HEK293T (cell line): ENCODE measurements at regions not wholly inside any gene's neighbourhood (a gene's known extent, or its start where the extent isn't known, plus 50 kb on each side); places are given as distances from the start of the nearest gene placed in this dataset.

Experiments used
- CTCF ChIA-PET: fragments of 350-600 bp; formaldehyde crosslinking; extraction: SDS; loops from one replicate; lab custom pipeline; 2021; ENCODE audit warnings: antibody characterized with exemption, inconsistent platforms; lab: Yijun Ruan, JAX
- POLR2A ChIA-PET: fragments of 350-600 bp; formaldehyde crosslinking; extraction: SDS; loops from one replicate; lab custom pipeline; 2020; ENCODE audit warnings: antibody characterized with exemption, inconsistent platforms; lab: Yijun Ruan, JAX
- DNase-seq: peaks from one replicate; pipeline ENCODE4 v3.0.0; 2012; ENCODE audit warnings: mixed read lengths; ENCODE audit errors: extremely low spot score
- ARNT ChIP-seq: fragments of 450-650 bp; IDR thresholded peaks from 2 replicates; pipeline ENCODE4 v1.6.1; 2017; ENCODE audit warnings: mild to moderate bottlenecking
- BHLHE40 ChIP-seq: fragments of 450-650 bp; IDR thresholded peaks from 2 replicates; pipeline ENCODE4 v1.6.1; 2016; ENCODE audit warnings: mild to moderate bottlenecking, moderate library complexity, borderline replicate concordance
- CTBP1 ChIP-seq: fragments of 450-650 bp; IDR thresholded peaks from 2 replicates; pipeline ENCODE4 v1.6.1; 2016; ENCODE audit warnings: borderline replicate concordance
- ELF4 ChIP-seq: fragments of 450-650 bp; IDR thresholded peaks from 2 replicates; pipeline ENCODE4 v1.6.1; 2017; ENCODE audit warnings: antibody characterized with exemption
- FOXA1 ChIP-seq: fragments of 450-650 bp; IDR thresholded peaks from 2 replicates; pipeline ENCODE4 v1.6.1; 2016; ENCODE audit warnings: mild to moderate bottlenecking
- FOXK2 ChIP-seq: fragments of 450-650 bp; IDR thresholded peaks from 2 replicates; pipeline ENCODE4 v1.6.1; 2016; ENCODE audit warnings: mild to moderate bottlenecking
- FOXM1 ChIP-seq: fragments of 450-650 bp; IDR thresholded peaks from 2 replicates; pipeline ENCODE4 v1.6.1; 2017; ENCODE audit warnings: mild to moderate bottlenecking, borderline replicate concordance
- HDGF ChIP-seq: fragments of 450-650 bp; IDR thresholded peaks from 2 replicates; pipeline ENCODE4 v1.6.1; 2017; ENCODE audit warnings: antibody characterized with exemption, borderline replicate concordance
- L3MBTL2 ChIP-seq: fragments of 450-650 bp; conservative IDR thresholded peaks from 2 replicates; pipeline ENCODE4 v1.6.1; 2016; ENCODE audit warnings: mild to moderate bottlenecking
- LEF1 ChIP-seq: fragments of 450-650 bp; IDR thresholded peaks from 2 replicates; pipeline ENCODE4 v1.6.1; 2017; ENCODE audit warnings: mild to moderate bottlenecking, borderline replicate concordance
- NFRKB ChIP-seq: fragments of 450-650 bp; IDR thresholded peaks from 2 replicates; pipeline ENCODE4 v1.6.1; 2016; ENCODE audit warnings: mild to moderate bottlenecking, moderate library complexity
- PKNOX1 ChIP-seq: fragments of 450-650 bp; IDR thresholded peaks from 2 replicates; pipeline ENCODE4 v1.6.1; 2016
- SP1 ChIP-seq: fragments of 450-650 bp; IDR thresholded peaks from 2 replicates; pipeline ENCODE4 v1.6.1; 2017
- SUZ12 ChIP-seq: fragments of 450-650 bp; IDR thresholded peaks from 2 replicates; pipeline ENCODE4 v1.6.1; 2016; ENCODE audit warnings: mild to moderate bottlenecking
- TARDBP ChIP-seq: fragments of 450-650 bp; IDR thresholded peaks from 2 replicates; pipeline ENCODE4 v1.6.1; 2016
- ZNF384 ChIP-seq: fragments of 450-650 bp; IDR thresholded peaks from 2 replicates; pipeline ENCODE4 v1.6.1; 2016

- no peak for DNase-seq
- ChIA-PET CTCF (no interaction called here), POLR2A (no interaction called here)
- TF ChIP-seq FOXK2 (no peak), PKNOX1 (no peak), FOXM1 (no peak), HDGF (no peak), BHLHE40 (no peak), NFRKB (no peak), ELF4 (no peak), L3MBTL2 (no peak), ARNT (no peak), CTBP1 (no peak), SUZ12 (no peak), FOXA1 (no peak), LEF1 (no peak), TARDBP (no peak), SP1 (no peak), ZNF384 (no peak)
Observed at GRCh38 chr11:15657264-15657663, 542.5 kb downstream of the INSC start.

GRCh38 chr11:15660496-15660895 lies 545.8 kb downstream of the INSC start:
- POLR2A ChIA-PET: no interaction called here
- TF ChIP-seq FOXA1 (no peak), L3MBTL2 (no peak), NFRKB (no peak), SUZ12 (no peak), PKNOX1 (no peak), HDGF (no peak), FOXK2 (no peak), LEF1 (no peak), SP1 (no peak), FOXM1 (no peak), BHLHE40 (no peak), TARDBP (no peak), CTBP1 (no peak), ZNF384 (no peak), ARNT (no peak), ELF4 (no peak)
- CTCF ChIA-PET: no interaction called here
- no peak for DNase-seq

- DNase-seq: no peak
- CTCF ChIA-PET: no interaction called here
Observed at GRCh38 chr11:15662285-15662684, 547.6 kb downstream of the INSC start.

GRCh38 chr11:15663777-15664218 lies 549.1 kb downstream of the INSC start:
- CTCF ChIA-PET: no interaction called here
- POLR2A ChIA-PET: no interaction called here
- DNase-seq: peak; percentile 31
- TF ChIP-seq FOXA1 (no peak), TARDBP (no peak), CTBP1 (no peak), ARNT (no peak), ZNF384 (no peak), SP1 (no peak), NFRKB (no peak), BHLHE40 (no peak)

More at GRCh38 chr11:15662285-15662684, 547.6 kb downstream of the INSC start:
- POLR2A ChIA-PET: no interaction called here
- TF ChIP-seq FOXK2: no peak
- TF ChIP-seq LEF1: no peak
- no peak for TF ChIP-seq NFRKB
- TF ChIP-seq FOXM1: no peak
- TF ChIP-seq SP1: no peak

- TF ChIP-seq LEF1 (no peak), HDGF (no peak), NFRKB (no peak), ARNT (no peak), FOXK2 (no peak), FOXM1 (no peak), FOXA1 (no peak), CTBP1 (no peak), SUZ12 (no peak), SP1 (no peak), ZNF384 (no peak), PKNOX1 (no peak), ELF4 (no peak), TARDBP (no peak), BHLHE40 (no peak), L3MBTL2 (no peak)
- ChIA-PET CTCF (no interaction called here), POLR2A (no interaction called here)
- DNase-seq: no peak
Observed at GRCh38 chr11:15665368-15665871, 550.7 kb downstream of the INSC start.

GRCh38 chr11:15667127-15667725 lies 552.5 kb downstream of the INSC start:
- DNase-seq: no peak
- TF ChIP-seq PKNOX1 (no peak), BHLHE40 (no peak), FOXA1 (no peak), HDGF (no peak), ELF4 (no peak), SP1 (no peak), L3MBTL2 (no peak), FOXK2 (no peak), FOXM1 (no peak), ZNF384 (no peak), CTBP1 (no peak), LEF1 (no peak), ARNT (no peak)
- POLR2A ChIA-PET: no interaction called here
- CTCF ChIA-PET: no interaction called here
